ENCODE measurements at regions not wholly inside any gene's neighbourhood (a gene's known extent, or its start where the extent isn't known, plus 50 kb on each side); places are given as distances from the start of the nearest gene placed in this dataset.

DNA sequence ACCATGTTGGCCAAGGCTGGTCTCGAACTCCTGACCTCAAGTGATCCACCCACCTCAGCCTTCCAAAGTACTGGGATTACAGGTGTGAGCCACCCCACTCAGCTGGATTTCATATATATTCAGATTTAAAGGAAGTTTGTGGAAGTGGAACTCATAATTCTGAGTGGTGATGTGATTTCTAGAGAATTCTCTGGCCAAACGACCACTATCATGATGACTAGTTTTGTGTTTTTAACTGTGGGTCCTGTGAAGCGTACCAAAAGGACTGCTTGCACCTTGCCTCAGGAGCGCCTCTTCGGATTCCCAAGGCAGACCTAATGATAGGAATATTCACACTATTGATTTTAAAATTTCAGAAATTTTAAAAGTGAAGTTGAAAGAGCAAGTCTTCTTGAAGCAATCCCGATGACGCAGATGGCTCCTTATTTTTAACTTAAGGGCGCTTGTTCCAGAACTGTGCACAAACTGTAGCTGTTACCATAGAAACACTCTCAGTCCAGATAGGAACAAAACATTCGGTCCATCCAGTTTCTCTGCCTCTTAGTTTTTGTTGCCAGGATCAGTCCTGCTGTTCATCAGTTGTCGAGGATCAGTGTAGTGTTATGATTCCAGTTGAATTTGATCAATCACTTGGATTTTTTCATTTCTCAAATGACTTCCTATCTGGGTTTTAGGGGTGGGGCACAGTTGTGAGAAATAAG is 51.7 kb upstream of the CLCN4 start:
- TF ChIP-seq, protein P1, sequence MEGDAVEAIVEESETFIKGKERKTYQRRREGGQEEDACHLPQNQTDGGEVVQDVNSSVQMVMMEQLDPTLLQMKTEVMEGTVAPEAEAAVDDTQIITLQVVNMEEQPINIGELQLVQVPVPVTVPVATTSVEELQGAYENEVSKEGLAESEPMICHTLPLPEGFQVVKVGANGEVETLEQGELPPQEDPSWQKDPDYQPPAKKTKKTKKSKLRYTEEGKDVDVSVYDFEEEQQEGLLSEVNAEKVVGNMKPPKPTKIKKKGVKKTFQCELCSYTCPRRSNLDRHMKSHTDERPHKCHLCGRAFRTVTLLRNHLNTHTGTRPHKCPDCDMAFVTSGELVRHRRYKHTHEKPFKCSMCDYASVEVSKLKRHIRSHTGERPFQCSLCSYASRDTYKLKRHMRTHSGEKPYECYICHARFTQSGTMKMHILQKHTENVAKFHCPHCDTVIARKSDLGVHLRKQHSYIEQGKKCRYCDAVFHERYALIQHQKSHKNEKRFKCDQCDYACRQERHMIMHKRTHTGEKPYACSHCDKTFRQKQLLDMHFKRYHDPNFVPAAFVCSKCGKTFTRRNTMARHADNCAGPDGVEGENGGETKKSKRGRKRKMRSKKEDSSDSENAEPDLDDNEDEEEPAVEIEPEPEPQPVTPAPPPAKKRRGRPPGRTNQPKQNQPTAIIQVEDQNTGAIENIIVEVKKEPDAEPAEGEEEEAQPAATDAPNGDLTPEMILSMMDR (IDR thresholded peaks at IDR 0.05): no peak
- TF ChIP-seq POLR2A (IDR thresholded peaks at IDR 0.05): no peak
- 73 to 74% methylated on average over 10 of the region's 10 CpGs for WGBS, 2 donors
- H3K4me3 ChIP-seq (ENCODE audit: low read depth, poor library complexity, severe bottlenecking): no peak overlapping the region
- intact Hi-C loops (cut with DNase I; ENCODE audit: low total_unique reads): no loop called here
- DNase-seq (ENCODE audit: low spot score in 2 of 2): no peak

DNA sequence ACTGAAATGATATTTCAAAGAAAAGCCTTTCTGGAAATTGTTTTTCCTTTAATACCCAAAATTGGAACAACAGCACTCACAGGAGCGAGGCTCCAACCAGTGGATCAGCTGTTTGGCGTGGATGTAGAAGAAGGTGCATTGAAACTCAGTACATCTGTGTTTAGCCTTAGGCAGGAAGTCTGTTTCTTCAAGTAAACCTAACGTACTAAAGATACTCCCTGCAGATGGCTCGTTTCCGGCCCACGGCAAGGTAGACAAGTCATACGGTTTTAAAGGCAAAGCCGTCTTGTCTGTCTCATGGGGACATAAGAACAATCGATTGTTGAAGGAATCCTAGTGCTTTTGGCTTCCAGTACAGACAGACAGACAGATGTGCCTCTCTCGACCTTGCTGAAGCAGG is 50.0 kb upstream of the CLCN4 start:
- DNase-seq (ENCODE audit: low spot score in 2 of 2): no peak
- WGBS, 2 donors: 30 to 52% methylated on average over 10 of the region's 10 CpGs
- no peak for TF ChIP-seq POLR2A (IDR thresholded peaks at IDR 0.05)
- TF ChIP-seq, protein P1 (IDR thresholded peaks at IDR 0.05): no peak
- intact Hi-C loops (cut with DNase I; ENCODE audit: low total_unique reads): no loop called here
- H3K4me3 ChIP-seq (ENCODE audit: low read depth, poor library complexity, severe bottlenecking): no peak overlapping the region

Data from lower leg skin (tissue), 4 donors.